PFSK-1 (cell line): ENCODE measurements at regions not wholly inside any gene's neighbourhood (a gene's known extent, or its start where the extent isn't known, plus 50 kb on each side); places are given as distances from the start of the nearest gene placed in this dataset.

Source experiments
- FOXP2 ChIP-seq: optimal IDR thresholded peaks from 2 replicates; pipeline ENCODE3; 2011; ENCODE audit warnings: borderline replicate concordance, control low read depth, inconsistent platforms; ENCODE audit not compliant: insufficient read depth; ENCODE audit errors: extremely low read length, extremely low read depth
- POLR2AphosphoS5 ChIP-seq: IDR thresholded peaks from 2 replicates; pipeline ENCODE4 v1.6.1; 2012; ENCODE audit warnings: low read depth, mild to moderate bottlenecking, control low read depth, low read length, moderate library complexity
- REST ChIP-seq, 2 experiments: IDR thresholded peaks; 2 replicates each; pipeline versions ENCODE4 v1.6.1 to v1.8.0; 2011 to 2012; ENCODE audit warnings: low read depth in 2 of 2, low read length in 2 of 2, control low read depth in 1 of 2, inconsistent platforms in 1 of 2, mild to moderate bottlenecking in 1 of 2, moderate library complexity in 1 of 2; ENCODE audit not compliant: insufficient read depth in 1 of 2
- SIN3A ChIP-seq: IDR thresholded peaks from 2 replicates; pipeline ENCODE4 v1.6.1; 2012; ENCODE audit warnings: mild to moderate bottlenecking, low read length, moderate library complexity, borderline replicate concordance; ENCODE audit not compliant: insufficient read depth
- TAF1 ChIP-seq: IDR thresholded peaks from 2 replicates; pipeline ENCODE4 v1.6.1; 2012; ENCODE audit warnings: low read length, control low read depth, borderline replicate concordance; ENCODE audit not compliant: insufficient read depth

- TF ChIP-seq POLR2AphosphoS5 (no peak), SIN3A (no peak), TAF1 (no peak), REST (IDR thresholded peaks at IDR 0.05; ENCODE audit: insufficient read depth in 1 of 2, low read depth in 2 of 2, low read length in 2 of 2) (no peak), FOXP2 (no peak)
These were observed 656.3 kb upstream of the TENM4 start for GRCh38 chr11:80097146-80097545.
